Body of pancreas (tissue), 4 donors: ENCODE measurements at regions not wholly inside any gene's neighbourhood (a gene's known extent, or its start where the extent isn't known, plus 50 kb on each side); places are given as distances from the start of the nearest gene placed in this dataset.

Experiments used
- POLR2A ChIP-seq, 3 donors: fragments of 450-650 bp; IDR thresholded peaks; one replicate each; pipeline ENCODE4 v1.6.1; 2016; ENCODE audit warnings: antibody characterized with exemption in 3 of 3, mild to moderate bottlenecking in 2 of 3
- TF ChIP-seq, protein P1 (sequence below), 7 experiments: fragments of 450-650 bp in 4 of 7; fragments of 200-600 bp in 3 of 7; sonication (generic) in 3 of 7; IDR thresholded peaks; one replicate each; pipeline ENCODE4 v1.5.1; 2016 to 2019; ENCODE audit warnings: antibody characterized with exemption in 7 of 7

DNA sequence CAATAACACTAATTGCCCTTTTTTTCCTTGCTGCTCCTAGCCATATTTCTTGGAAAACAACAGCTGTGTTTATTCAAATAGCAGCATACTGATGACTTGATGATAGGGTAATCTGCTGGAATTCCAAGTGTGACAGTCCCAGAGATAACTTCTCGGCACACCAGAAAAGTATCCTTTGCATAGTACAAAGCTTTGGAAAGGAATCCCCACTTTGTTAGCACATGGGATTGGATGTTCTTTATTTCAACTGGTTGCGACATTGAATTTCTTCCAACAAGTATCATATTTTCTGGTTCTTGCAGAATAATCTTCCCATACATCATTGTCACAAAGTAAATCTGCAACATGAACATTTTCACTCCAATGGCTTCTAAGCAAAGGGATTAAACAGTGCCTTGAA, 445.8 kb upstream of the ACVR2A start:
- TF ChIP-seq POLR2A (IDR thresholded peaks at IDR 0.05): no peak
- TF ChIP-seq, protein P1, sequence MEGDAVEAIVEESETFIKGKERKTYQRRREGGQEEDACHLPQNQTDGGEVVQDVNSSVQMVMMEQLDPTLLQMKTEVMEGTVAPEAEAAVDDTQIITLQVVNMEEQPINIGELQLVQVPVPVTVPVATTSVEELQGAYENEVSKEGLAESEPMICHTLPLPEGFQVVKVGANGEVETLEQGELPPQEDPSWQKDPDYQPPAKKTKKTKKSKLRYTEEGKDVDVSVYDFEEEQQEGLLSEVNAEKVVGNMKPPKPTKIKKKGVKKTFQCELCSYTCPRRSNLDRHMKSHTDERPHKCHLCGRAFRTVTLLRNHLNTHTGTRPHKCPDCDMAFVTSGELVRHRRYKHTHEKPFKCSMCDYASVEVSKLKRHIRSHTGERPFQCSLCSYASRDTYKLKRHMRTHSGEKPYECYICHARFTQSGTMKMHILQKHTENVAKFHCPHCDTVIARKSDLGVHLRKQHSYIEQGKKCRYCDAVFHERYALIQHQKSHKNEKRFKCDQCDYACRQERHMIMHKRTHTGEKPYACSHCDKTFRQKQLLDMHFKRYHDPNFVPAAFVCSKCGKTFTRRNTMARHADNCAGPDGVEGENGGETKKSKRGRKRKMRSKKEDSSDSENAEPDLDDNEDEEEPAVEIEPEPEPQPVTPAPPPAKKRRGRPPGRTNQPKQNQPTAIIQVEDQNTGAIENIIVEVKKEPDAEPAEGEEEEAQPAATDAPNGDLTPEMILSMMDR (IDR thresholded peaks at IDR 0.05): no peak
